Skeletal muscle satellite cell (primary cell): ENCODE measurements at regions not wholly inside any gene's neighbourhood (a gene's known extent, or its start where the extent isn't known, plus 50 kb on each side); places are given as distances from the start of the nearest gene placed in this dataset.
A peak's percentile ranks its signal among the peaks of the same experiment; 100 is the strongest.
"Not testable (repeated sequence)": the region's sequence is repeated elsewhere in the genome, so short reads cannot be mapped to it uniquely, and the experiment has no call there.

Experiments used
- H3K27me3 ChIP-seq: 2 replicates; pipeline ENCODE4 v1.7.0; 2013; ENCODE audit warnings: low read length; ENCODE audit not compliant: control insufficient read depth, insufficient read depth
- H3K36me3 ChIP-seq: 2 replicates; pipeline ENCODE4 v1.7.0; 2013; ENCODE audit warnings: mild to moderate bottlenecking, control low read depth, low read length; ENCODE audit not compliant: insufficient read depth
- H3K4me1 ChIP-seq: 2 replicates; pipeline ENCODE4 v1.7.0; 2013; ENCODE audit warnings: low read length; ENCODE audit not compliant: control insufficient read depth, insufficient read depth
- H3K4me2 ChIP-seq: 2 replicates; pipeline ENCODE4 v1.7.0; 2013; ENCODE audit warnings: mild to moderate bottlenecking, low read length
- H3K4me3 ChIP-seq: 2 replicates; pipeline ENCODE4 v1.7.0; 2013; ENCODE audit warnings: low read length
- H3K9ac ChIP-seq: 2 replicates; pipeline ENCODE4 v1.7.0; 2013; ENCODE audit warnings: mild to moderate bottlenecking, low read depth, low read length, moderate library complexity
- H3K9me3 ChIP-seq: replicated peaks from 2 replicates; pipeline ENCODE4 v1.7.0; 2013; ENCODE audit warnings: mild to moderate bottlenecking, control low read depth, low read length

GRCh38 chr10:33927347-33927746 is 592.9 kb upstream of the NRP1 start:
- Histone ChIP-seq H3K4me2 (no peak overlapping the region), H3K4me1 (no peaks in the 10 kb centered on the region), H3K27me3 (peaks cover 8% of the 10 kb centered on the region), H3K36me3 (no peaks in the 10 kb centered on the region), H3K9me3 (no peaks in the 10 kb centered on the region), H3K4me3 (no peak overlapping the region), H3K9ac (no peak overlapping the region)

- no peaks in the 10 kb centered on the region for H3K36me3 ChIP-seq
- H3K4me3 ChIP-seq: no peak overlapping the region
- no peaks in the 10 kb centered on the region for H3K4me1 ChIP-seq
- H3K4me2 ChIP-seq: no peak overlapping the region
- H3K27me3 ChIP-seq: peaks cover 10% of the 10 kb centered on the region
- H3K9ac ChIP-seq: no peak overlapping the region
- H3K9me3 ChIP-seq: no peaks in the 10 kb centered on the region
These were observed 587.6 kb upstream of the NRP1 start for GRCh38 chr10:33921970-33922605.

GRCh38 chr10:33920351-33920750 is 585.9 kb upstream of the NRP1 start:
- Histone ChIP-seq H3K27me3 (peaks cover 6% of the 10 kb centered on the region), H3K9me3 (no peaks in the 10 kb centered on the region), H3K4me2 (no peak overlapping the region), H3K36me3 (no peaks in the 10 kb centered on the region), H3K4me1 (no peaks in the 10 kb centered on the region), H3K4me3 (no peak overlapping the region), H3K9ac (no peak overlapping the region)

GRCh38 chr10:33919244-33919643 is 584.8 kb upstream of the NRP1 start:
- Histone ChIP-seq H3K4me2 (no peak overlapping the region), H3K9ac (no peak overlapping the region), H3K4me1 (no peaks in the 10 kb centered on the region), H3K36me3 (no peaks in the 10 kb centered on the region), H3K27me3 (peaks cover 6% of the 10 kb centered on the region), H3K9me3 (no peaks in the 10 kb centered on the region), H3K4me3 (no peak overlapping the region)

GRCh38 chr10:33917069-33917780 is 582.8 kb upstream of the NRP1 start:
- Histone ChIP-seq H3K4me3 (no peak overlapping the region), H3K27me3 (peaks cover 6% of the 10 kb centered on the region), H3K9me3 (no peaks in the 10 kb centered on the region), H3K4me1 (peaks cover 6% of the 10 kb centered on the region), H3K36me3 (no peaks in the 10 kb centered on the region), H3K9ac (no peak overlapping the region), H3K4me2 (no peak overlapping the region)

- Histone ChIP-seq H3K27me3 (no peaks in the 10 kb centered on the region), H3K4me3 (no peak overlapping the region), H3K9me3 (no peaks in the 10 kb centered on the region), H3K4me2 (no peak overlapping the region), H3K4me1 (peaks cover 6% of the 10 kb centered on the region), H3K36me3 (no peaks in the 10 kb centered on the region), H3K9ac (no peak overlapping the region)
These were observed 580.3 kb upstream of the NRP1 start for GRCh38 chr10:33914746-33915145.

GRCh38 chr10:33913194-33913593 is 578.7 kb upstream of the NRP1 start:
- Histone ChIP-seq H3K4me2 (no peak overlapping the region), H3K4me3 (no peak overlapping the region), H3K27me3 (no peaks in the 10 kb centered on the region), H3K36me3 (no peaks in the 10 kb centered on the region), H3K9me3 (no peaks in the 10 kb centered on the region), H3K4me1 (peaks cover 6% of the 10 kb centered on the region), H3K9ac (no peak overlapping the region)

GRCh38 chr10:33909476-33909875 is 575.0 kb upstream of the NRP1 start:
- not testable (repeated sequence) for H3K4me1 ChIP-seq, H3K27me3 ChIP-seq, H3K4me2 ChIP-seq, H3K9me3 ChIP-seq, H3K4me3 ChIP-seq, H3K36me3 ChIP-seq, H3K9ac ChIP-seq

GRCh38 chr10:33901166-33901565 is 566.7 kb upstream of the NRP1 start:
- no peaks in the 10 kb centered on the region for H3K27me3 ChIP-seq
- peak overlapping the region; percentile 44 for H3K4me2 ChIP-seq
- H3K4me1 ChIP-seq: peaks cover 28% of the 10 kb centered on the region
- no peak overlapping the region for H3K4me3 ChIP-seq
- no peaks in the 10 kb centered on the region for H3K9me3 ChIP-seq
- peak overlapping the region; percentile 60 for H3K9ac ChIP-seq
- no peaks in the 10 kb centered on the region for H3K36me3 ChIP-seq

- Histone ChIP-seq H3K9ac (peak overlapping the region; percentile 60), H3K4me2 (peak overlapping the region; percentile 44), H3K36me3 (no peaks in the 10 kb centered on the region), H3K4me3 (no peak overlapping the region), H3K27me3 (no peaks in the 10 kb centered on the region), H3K9me3 (no peaks in the 10 kb centered on the region), H3K4me1 (peaks cover 28% of the 10 kb centered on the region)
These were observed 566.1 kb upstream of the NRP1 start for GRCh38 chr10:33900596-33900995.

- Histone ChIP-seq H3K27me3 (no peaks in the 10 kb centered on the region), H3K4me3 (no peak overlapping the region), H3K9me3 (no peaks in the 10 kb centered on the region), H3K9ac (no peak overlapping the region), H3K4me2 (peak overlapping the region; percentile 23), H3K36me3 (no peaks in the 10 kb centered on the region), H3K4me1 (peaks cover 28% of the 10 kb centered on the region)
These were observed 565.4 kb upstream of the NRP1 start for GRCh38 chr10:33899578-33900531.
